ENCODE measurements at regions not wholly inside any gene's neighbourhood (a gene's known extent, or its start where the extent isn't known, plus 50 kb on each side); places are given as distances from the start of the nearest gene placed in this dataset.

- H3K4me1 ChIP-seq (ENCODE audit: insufficient read depth, low read length, poor library complexity, severe bottlenecking) = no peaks in the 10 kb centered on the region
- no peak for DNase-seq (ENCODE audit: low spot score)
- no peaks in the 10 kb centered on the region for H3K36me3 ChIP-seq (ENCODE audit: insufficient read depth, low read length, poor library complexity, severe bottlenecking)
- ChIA-PET CTCF (no interaction called here), POLR2A (ENCODE audit: low non-redundant PET) (no interaction called here)
- intact Hi-C loops (cut with micrococcal nuclease; ENCODE audit: unreplicated experiment) = no loop called here
- no TSS peak for BruUV-seq (replicated peaks)
- no peak for TF ChIP-seq EZH2 (IDR thresholded peaks at IDR 0.05; ENCODE audit: borderline replicate concordance, low read depth, low read length, poor library complexity, severe bottlenecking)
- TF ChIP-seq, protein P1, sequence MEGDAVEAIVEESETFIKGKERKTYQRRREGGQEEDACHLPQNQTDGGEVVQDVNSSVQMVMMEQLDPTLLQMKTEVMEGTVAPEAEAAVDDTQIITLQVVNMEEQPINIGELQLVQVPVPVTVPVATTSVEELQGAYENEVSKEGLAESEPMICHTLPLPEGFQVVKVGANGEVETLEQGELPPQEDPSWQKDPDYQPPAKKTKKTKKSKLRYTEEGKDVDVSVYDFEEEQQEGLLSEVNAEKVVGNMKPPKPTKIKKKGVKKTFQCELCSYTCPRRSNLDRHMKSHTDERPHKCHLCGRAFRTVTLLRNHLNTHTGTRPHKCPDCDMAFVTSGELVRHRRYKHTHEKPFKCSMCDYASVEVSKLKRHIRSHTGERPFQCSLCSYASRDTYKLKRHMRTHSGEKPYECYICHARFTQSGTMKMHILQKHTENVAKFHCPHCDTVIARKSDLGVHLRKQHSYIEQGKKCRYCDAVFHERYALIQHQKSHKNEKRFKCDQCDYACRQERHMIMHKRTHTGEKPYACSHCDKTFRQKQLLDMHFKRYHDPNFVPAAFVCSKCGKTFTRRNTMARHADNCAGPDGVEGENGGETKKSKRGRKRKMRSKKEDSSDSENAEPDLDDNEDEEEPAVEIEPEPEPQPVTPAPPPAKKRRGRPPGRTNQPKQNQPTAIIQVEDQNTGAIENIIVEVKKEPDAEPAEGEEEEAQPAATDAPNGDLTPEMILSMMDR (conservative IDR thresholded peaks at IDR 0.05; ENCODE audit: low read depth, low read length) = peak; percentile 38; the same call in 1 of the 2 replicates
- no peak overlapping the region for H3K4me3 ChIP-seq (ENCODE audit: low read depth, low read length, poor library complexity, severe bottlenecking)
- no peak overlapping the region for H3K27ac ChIP-seq (ENCODE audit: low read depth, low read length, poor library complexity, severe bottlenecking)
- peaks cover 12% of the 10 kb centered on the region for H3K9me3 ChIP-seq (ENCODE audit: low read depth, low read length, poor library complexity, severe bottlenecking)
- H3K27me3 ChIP-seq (replicated peaks; ENCODE audit: insufficient read depth, low read depth, low read length, poor library complexity) = peaks cover 7% of the 10 kb centered on the region
Observed at GRCh38 chr6:90434094-90434493, 137.5 kb upstream of the BACH2 start.

DNA sequence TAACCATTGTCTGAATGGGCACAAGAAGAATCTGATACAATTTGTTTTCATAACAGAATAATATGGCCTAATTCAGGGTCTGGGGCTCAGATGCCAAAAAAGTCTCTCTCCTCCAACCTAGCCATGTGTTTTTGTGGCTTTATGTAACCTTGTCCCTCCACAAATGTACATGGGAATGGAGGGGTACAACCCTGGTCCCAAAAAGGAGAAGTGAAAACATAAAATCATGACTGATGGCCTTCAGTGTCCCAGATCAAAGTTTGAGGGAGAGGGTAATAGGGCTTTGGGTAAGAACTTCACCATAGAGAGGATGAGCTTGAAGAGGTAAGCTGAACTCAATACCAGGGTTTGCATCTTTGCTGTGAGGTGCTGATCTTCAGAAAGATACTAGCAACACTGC is 136.3 kb upstream of the BACH2 start:
- intact Hi-C loops (cut with micrococcal nuclease; ENCODE audit: unreplicated experiment) = no loop called here
- H3K27ac ChIP-seq (ENCODE audit: low read depth, low read length, poor library complexity, severe bottlenecking) = no peak overlapping the region
- peaks cover 12% of the 10 kb centered on the region for H3K9me3 ChIP-seq (ENCODE audit: low read depth, low read length, poor library complexity, severe bottlenecking)
- no peaks in the 10 kb centered on the region for H3K4me1 ChIP-seq (ENCODE audit: insufficient read depth, low read length, poor library complexity, severe bottlenecking)
- no peak overlapping the region for H3K4me3 ChIP-seq (ENCODE audit: low read depth, low read length, poor library complexity, severe bottlenecking)
- no TSS peak for BruUV-seq (replicated peaks)
- H3K27me3 ChIP-seq (replicated peaks; ENCODE audit: insufficient read depth, low read depth, low read length, poor library complexity) = peaks cover 7% of the 10 kb centered on the region
- ChIA-PET POLR2A (ENCODE audit: low non-redundant PET) (no interaction called here), CTCF (no interaction called here)
- no peaks in the 10 kb centered on the region for H3K36me3 ChIP-seq (ENCODE audit: insufficient read depth, low read length, poor library complexity, severe bottlenecking)
- TF ChIP-seq, protein P1 (conservative IDR thresholded peaks at IDR 0.05; ENCODE audit: low read depth, low read length) = no peak
- no peak for TF ChIP-seq EZH2 (IDR thresholded peaks at IDR 0.05; ENCODE audit: borderline replicate concordance, low read depth, low read length, poor library complexity, severe bottlenecking)
- no peak for DNase-seq (ENCODE audit: low spot score)

DNA sequence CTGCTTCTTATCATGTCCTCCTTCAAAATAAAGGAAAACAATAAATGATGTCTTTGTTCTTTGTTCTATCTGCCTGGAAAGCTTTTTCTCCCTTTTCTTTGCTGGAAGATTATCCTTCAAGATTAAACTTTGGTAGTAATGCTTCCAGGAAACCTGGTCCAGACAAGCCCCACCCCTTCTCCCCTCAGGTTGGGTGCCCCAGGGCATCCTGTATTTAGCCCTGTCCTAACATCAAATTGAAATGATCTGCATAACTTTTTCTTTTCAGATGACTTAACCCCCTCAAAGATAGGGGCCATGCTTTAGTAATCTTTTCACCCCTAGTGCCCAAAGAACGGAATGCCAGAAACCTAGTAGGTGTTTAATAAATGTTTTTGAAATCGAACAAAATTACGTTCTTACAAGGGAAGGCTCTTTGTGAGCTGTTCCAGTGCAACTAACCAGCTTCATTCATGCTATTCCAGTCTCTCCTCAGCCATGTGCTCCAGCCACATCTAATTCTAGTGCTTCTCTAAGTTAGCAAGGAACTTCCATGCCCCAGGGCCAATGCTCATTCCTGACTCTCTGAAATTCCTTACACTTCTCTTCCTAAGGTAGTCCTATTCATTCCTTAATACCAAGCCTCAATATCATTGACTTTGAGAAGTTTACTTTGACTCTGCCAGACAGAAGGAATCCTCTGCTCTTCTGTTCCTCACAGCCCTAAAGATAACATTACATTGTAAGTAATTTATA is 135.6 kb upstream of the BACH2 start:
- CTCF ChIA-PET = no interaction called here
- BruUV-seq (replicated peaks) = no TSS peak
- H3K9me3 ChIP-seq (ENCODE audit: low read depth, low read length, poor library complexity, severe bottlenecking) = peaks cover 12% of the 10 kb centered on the region
- DNase-seq (ENCODE audit: low spot score) = no peak
- H3K27me3 ChIP-seq (replicated peaks; ENCODE audit: insufficient read depth, low read depth, low read length, poor library complexity) = peaks cover 7% of the 10 kb centered on the region
- H3K4me3 ChIP-seq (ENCODE audit: low read depth, low read length, poor library complexity, severe bottlenecking) = no peak overlapping the region
- TF ChIP-seq, protein P1 (conservative IDR thresholded peaks at IDR 0.05; ENCODE audit: low read depth, low read length) = no peak
- no peak for TF ChIP-seq EZH2 (IDR thresholded peaks at IDR 0.05; ENCODE audit: borderline replicate concordance, low read depth, low read length, poor library complexity, severe bottlenecking)
- no peaks in the 10 kb centered on the region for H3K36me3 ChIP-seq (ENCODE audit: insufficient read depth, low read length, poor library complexity, severe bottlenecking)
- POLR2A ChIA-PET (ENCODE audit: low non-redundant PET) = no interaction called here
- no peak overlapping the region for H3K27ac ChIP-seq (ENCODE audit: low read depth, low read length, poor library complexity, severe bottlenecking)
- intact Hi-C loops (cut with micrococcal nuclease; ENCODE audit: unreplicated experiment) = no loop called here
- H3K4me1 ChIP-seq (ENCODE audit: insufficient read depth, low read length, poor library complexity, severe bottlenecking) = no peaks in the 10 kb centered on the region
